HEK293 (cell line): ENCODE measurements at regions not wholly inside any gene's neighbourhood (a gene's known extent, or its start where the extent isn't known, plus 50 kb on each side); places are given as distances from the start of the nearest gene placed in this dataset.
A peak's percentile ranks its signal among the peaks of the same experiment; 100 is the strongest.

Experiments used
- CTCF ChIA-PET: fragments of 350-600 bp; formaldehyde crosslinking; extraction: SDS; loops from one replicate; lab custom pipeline; 2021; ENCODE audit warnings: antibody characterized with exemption; lab: Yijun Ruan, JAX
- POLR2A ChIA-PET: fragments of 300-600 bp; formaldehyde crosslinking; extraction: SDS; loops from one replicate; lab custom pipeline; 2020; ENCODE audit warnings: antibody characterized with exemption, inconsistent platforms; lab: Yijun Ruan, JAX
- H3K27ac ChIP-seq: fragments of 200-500 bp; sonication (Bioruptor generic); 2 replicates; pipeline ENCODE4 v1.5.1; 2014; ENCODE audit warnings: low read depth, low read length, control low read depth, inconsistent platforms; ENCODE audit errors: extremely low read depth
- H3K36me3 ChIP-seq, 2 experiments: fragments of 200-500 bp in 1 of 2; sonication (Bioruptor generic) in 1 of 2; 1 replicate in 1 of 2; 2 replicates in 1 of 2; pipeline ENCODE4 v1.5.1; 2014 to 2017; ENCODE audit warnings: inconsistent platforms in 2 of 2, low read length in 2 of 2; ENCODE audit not compliant: control insufficient read depth in 2 of 2, insufficient read depth in 1 of 2
- H3K4me1 ChIP-seq: fragments of 200-500 bp; sonication (Bioruptor generic); 2 replicates; pipeline ENCODE4 v1.5.1; 2014; ENCODE audit warnings: mild to moderate bottlenecking, low read length, inconsistent platforms; ENCODE audit not compliant: control insufficient read depth, insufficient read depth
- H3K4me3 ChIP-seq: 2 replicates; pipeline ENCODE4 v1.5.1; 2011; ENCODE audit warnings: low read depth, mild to moderate bottlenecking, control low read depth, low read length, moderate library complexity
- H3K9me3 ChIP-seq: fragments of 200-500 bp; sonication (Bioruptor generic); 2 replicates; pipeline ENCODE4 v1.5.1; 2014; ENCODE audit warnings: low read depth, low read length, inconsistent platforms; ENCODE audit not compliant: control insufficient read depth, insufficient read depth
- ATF2 ChIP-seq: fragments of 450-650 bp; formaldehyde crosslinking; IDR thresholded peaks from 2 replicates; pipeline ENCODE4 v1.5.1; 2016; ENCODE audit warnings: missing biosample characterization, missing genetic modification characterization, low read depth
- KLF17 ChIP-seq: fragments of 450-650 bp; formaldehyde crosslinking; IDR thresholded peaks from 2 replicates; pipeline ENCODE4 v1.5.1; 2016; ENCODE audit warnings: missing biosample characterization, missing genetic modification characterization
- MYNN ChIP-seq: fragments of 450-650 bp; formaldehyde crosslinking; IDR thresholded peaks from 2 replicates; pipeline ENCODE4 v1.5.1; 2016; ENCODE audit warnings: missing biosample characterization, missing genetic modification characterization, borderline replicate concordance
- OSR2 ChIP-seq: fragments of 450-650 bp; formaldehyde crosslinking; IDR thresholded peaks from 2 replicates; pipeline ENCODE4 v1.5.1; 2016; ENCODE audit warnings: missing biosample characterization, missing genetic modification characterization
- OVOL3 ChIP-seq: fragments of 450-650 bp; formaldehyde crosslinking; IDR thresholded peaks from 2 replicates; pipeline ENCODE4 v1.5.1; 2016; ENCODE audit warnings: missing biosample characterization, missing genetic modification characterization
- SALL2 ChIP-seq: fragments of 450-650 bp; formaldehyde crosslinking; IDR thresholded peaks from 2 replicates; pipeline ENCODE4 v1.5.0; 2017; ENCODE audit warnings: missing biosample characterization, mild to moderate bottlenecking, missing genetic modification characterization, borderline replicate concordance
- SP3 ChIP-seq: fragments of 450-650 bp; formaldehyde crosslinking; IDR thresholded peaks from 2 replicates; pipeline ENCODE4 v1.5.1; 2016; ENCODE audit warnings: missing biosample characterization, missing genetic modification characterization
- ZFHX2 ChIP-seq: fragments of 450-650 bp; formaldehyde crosslinking; conservative IDR thresholded peaks from 2 replicates; pipeline ENCODE4 v1.5.1; 2016; ENCODE audit warnings: missing biosample characterization, missing genetic modification characterization
- ZNF121 ChIP-seq: fragments of 450-650 bp; formaldehyde crosslinking; IDR thresholded peaks from 2 replicates; pipeline ENCODE4 v1.5.1; 2016; ENCODE audit warnings: missing biosample characterization, missing genetic modification characterization
- ZNF239 ChIP-seq: fragments of 450-650 bp; formaldehyde crosslinking; IDR thresholded peaks from 2 replicates; pipeline ENCODE4 v1.5.1; 2016; ENCODE audit warnings: missing biosample characterization, missing genetic modification characterization
- ZNF266 ChIP-seq: fragments of 450-650 bp; formaldehyde crosslinking; IDR thresholded peaks from 2 replicates; pipeline ENCODE4 v1.5.1; 2016; ENCODE audit warnings: missing biosample characterization, missing genetic modification characterization, low read depth
- ZNF292 ChIP-seq: fragments of 450-650 bp; formaldehyde crosslinking; IDR thresholded peaks from 2 replicates; pipeline ENCODE4 v1.5.1; 2016; ENCODE audit warnings: low read depth, missing biosample characterization, missing genetic modification characterization, borderline replicate concordance
- ZNF324 ChIP-seq: fragments of 450-650 bp; formaldehyde crosslinking; IDR thresholded peaks from 2 replicates; pipeline ENCODE4 v1.5.1; 2016; ENCODE audit warnings: missing biosample characterization, missing genetic modification characterization
- ZNF341 ChIP-seq: fragments of 450-650 bp; formaldehyde crosslinking; IDR thresholded peaks from 2 replicates; pipeline ENCODE4; 2016; ENCODE audit warnings: low read depth, missing biosample characterization, missing genetic modification characterization
- ZNF391 ChIP-seq: fragments of 450-650 bp; formaldehyde crosslinking; IDR thresholded peaks from 2 replicates; pipeline ENCODE4 v1.5.1; 2016; ENCODE audit warnings: low read depth, missing biosample characterization, missing genetic modification characterization, borderline replicate concordance
- ZNF433 ChIP-seq: fragments of 450-650 bp; formaldehyde crosslinking; IDR thresholded peaks from 2 replicates; pipeline ENCODE4 v1.5.1; 2016; ENCODE audit warnings: missing biosample characterization, missing genetic modification characterization, low read depth
- ZNF518A ChIP-seq: fragments of 450-650 bp; formaldehyde crosslinking; conservative IDR thresholded peaks from 2 replicates; pipeline ENCODE4 v1.5.1; 2016; ENCODE audit warnings: low read depth, missing biosample characterization, missing genetic modification characterization
- ZNF580 ChIP-seq: fragments of 450-650 bp; formaldehyde crosslinking; IDR thresholded peaks from 2 replicates; pipeline ENCODE4 v1.5.1; 2016; ENCODE audit warnings: missing biosample characterization, missing genetic modification characterization
- ZNF626 ChIP-seq: fragments of 450-650 bp; sonication (Bioruptor Pico); formaldehyde crosslinking; IDR thresholded peaks from 2 replicates; pipeline ENCODE4 v1.5.1; 2018; ENCODE audit warnings: missing biosample characterization, missing genetic modification characterization, inconsistent platforms
- ZNF658 ChIP-seq: fragments of 450-650 bp; formaldehyde crosslinking; IDR thresholded peaks from 2 replicates; pipeline ENCODE4; 2016; ENCODE audit warnings: missing biosample characterization, missing genetic modification characterization
- ZNF747 ChIP-seq: fragments of 450-650 bp; formaldehyde crosslinking; IDR thresholded peaks from 2 replicates; pipeline ENCODE4 v1.5.1; 2016; ENCODE audit warnings: missing biosample characterization, missing genetic modification characterization
- ZNF785 ChIP-seq: fragments of 450-650 bp; formaldehyde crosslinking; IDR thresholded peaks from 2 replicates; pipeline ENCODE4 v1.5.1; 2016; ENCODE audit warnings: missing biosample characterization, missing genetic modification characterization
- ZNF837 ChIP-seq: fragments of 450-650 bp; formaldehyde crosslinking; IDR thresholded peaks from 2 replicates; pipeline ENCODE4 v1.5.1; 2016; ENCODE audit warnings: missing biosample characterization, missing genetic modification characterization

GRCh38 chr7:41219276-41219675 lies 483.6 kb downstream of the INHBA start:
- POLR2A ChIA-PET: no interaction called here
- TF ChIP-seq ZNF292 (tag by site-specific recombination): no peak
- no peak for TF ChIP-seq ZNF341 (tag by site-specific recombination)
- no peak for TF ChIP-seq OSR2 (tag by site-specific recombination)
- TF ChIP-seq ZNF391 (tag by site-specific recombination): no peak
- no peak for TF ChIP-seq ZNF580 (tag by site-specific recombination)
- TF ChIP-seq KLF17: no peak
- CTCF ChIA-PET: no interaction called here

GRCh38 chr7:41217306-41217705 lies 485.6 kb downstream of the INHBA start:
- POLR2A ChIA-PET: no interaction called here
- H3K36me3 ChIP-seq: no peaks in the 10 kb centered on the region
- CTCF ChIA-PET: no interaction called here
- H3K4me3 ChIP-seq: no peak overlapping the region
- no peaks in the 10 kb centered on the region for H3K9me3 ChIP-seq
- H3K4me1 ChIP-seq: no peaks in the 10 kb centered on the region
- TF ChIP-seq ZNF626 (tag by site-specific recombination): no peak
- no peak for TF ChIP-seq ZNF658 (tag by site-specific recombination)
- no peak overlapping the region for H3K27ac ChIP-seq

More at GRCh38 chr7:41219276-41219675, 483.6 kb downstream of the INHBA start:
- Histone ChIP-seq H3K27ac (no peak overlapping the region), H3K4me1 (no peaks in the 10 kb centered on the region), H3K4me3 (no peak overlapping the region), H3K9me3 (no peaks in the 10 kb centered on the region), H3K36me3 (no peaks in the 10 kb centered on the region)

- TF ChIP-seq ZFHX2 (tag by site-specific recombination): no peak
- peak; percentile 66; the same call in 1 of the 2 replicates for TF ChIP-seq ZNF266 (tag by site-specific recombination)
- TF ChIP-seq SP3 (tag by site-specific recombination): no peak
- TF ChIP-seq OVOL3 (tag by site-specific recombination): no peak
- no peaks in the 10 kb centered on the region for H3K36me3 ChIP-seq
- no peaks in the 10 kb centered on the region for H3K9me3 ChIP-seq
- H3K27ac ChIP-seq: no peak overlapping the region
- no peaks in the 10 kb centered on the region for H3K4me1 ChIP-seq
- ChIA-PET POLR2A (no interaction called here), CTCF (no interaction called here)
- no peak overlapping the region for H3K4me3 ChIP-seq
Observed at GRCh38 chr7:41207141-41207540, 495.7 kb downstream of the INHBA start.

- no peaks in the 10 kb centered on the region for H3K36me3 ChIP-seq
- no peaks in the 10 kb centered on the region for H3K9me3 ChIP-seq
- POLR2A ChIA-PET: no interaction called here
- H3K4me3 ChIP-seq: no peak overlapping the region
- no peak for TF ChIP-seq SALL2
- TF ChIP-seq ZNF518A (tag by site-specific recombination): no peak
- no peak for TF ChIP-seq ZNF433 (tag by site-specific recombination)
- no peak for TF ChIP-seq ATF2 (tag by site-specific recombination)
- TF ChIP-seq ZNF121 (tag by site-specific recombination): no peak
- TF ChIP-seq ZNF837 (tag by site-specific recombination): no peak
- TF ChIP-seq ZNF747 (tag by site-specific recombination): no peak
- no peak for TF ChIP-seq ZNF324 (tag by site-specific recombination)
- TF ChIP-seq ZNF239 (tag by site-specific recombination): no peak
- TF ChIP-seq MYNN: no peak
- TF ChIP-seq ZNF785: no peak
- TF ChIP-seq, all 188 proteins: peak for 0
- no peaks in the 10 kb centered on the region for H3K4me1 ChIP-seq
- H3K27ac ChIP-seq: no peak overlapping the region
- CTCF ChIA-PET: no interaction called here
Observed at GRCh38 chr7:41206267-41206666, 496.6 kb downstream of the INHBA start.
